ENCODE measurements at regions not wholly inside any gene's neighbourhood (a gene's known extent, or its start where the extent isn't known, plus 50 kb on each side); places are given as distances from the start of the nearest gene placed in this dataset.

- H3K36me3 ChIP-seq (replicated peaks in 1 of 2; ENCODE audit: control insufficient read depth in 1 of 2, insufficient read depth in 2 of 2, low read length in 2 of 2) = no peaks in the 10 kb centered on the region
- Mint-ChIP-seq H3K27me3 (ENCODE audit: low read depth in 3 of 3) (no peaks in the 10 kb centered on the region), H3K36me3 (no peaks in the 10 kb centered on the region), H3K9me3 (peaks cover 0 to 11% (median 3%) of the 10 kb centered on the region in 7 donors), H3K4me3 (no peak overlapping the region), H3K27ac (no peak overlapping the region), H3K4me1 (no peaks in the 10 kb centered on the region)
- no peak for TF ChIP-seq CTCF (IDR thresholded peaks at IDR 0.05)
- no peak for DNase-seq
- H3K4me1 ChIP-seq (ENCODE audit: control insufficient read depth in 1 of 2, insufficient read depth in 2 of 2, low read length in 2 of 2) = no peaks in the 10 kb centered on the region
- H2AFZ ChIP-seq (ENCODE audit: insufficient read depth, low read depth, low read length, poor library complexity, severe bottlenecking) = no peak overlapping the region
- no peaks in the 10 kb centered on the region for H4K20me1 ChIP-seq (ENCODE audit: insufficient read depth, low read length)
- intact Hi-C loops (cut with micrococcal nuclease) = no loop called here
- H3K4me2 ChIP-seq (replicated peaks; ENCODE audit: extremely low read depth, low read length, poor library complexity, severe bottlenecking) = no peak overlapping the region
- no peaks in the 10 kb centered on the region for H3K27me3 ChIP-seq (ENCODE audit: control insufficient read depth in 2 of 2, insufficient read depth in 2 of 2, low read length in 2 of 2)
- no peaks in the 10 kb centered on the region for H3K79me2 ChIP-seq (ENCODE audit: insufficient read depth, low read length)
- no peaks in the 10 kb centered on the region for H3K9me3 ChIP-seq (replicated peaks in 1 of 2; ENCODE audit: control insufficient read depth in 1 of 2, insufficient read depth in 1 of 2, low read length in 2 of 2)
- H3K9ac ChIP-seq (ENCODE audit: insufficient read depth, low read length, poor library complexity, severe bottlenecking) = no peak overlapping the region
- H3K4me3 ChIP-seq (replicated peaks in 1 of 3; ENCODE audit: low read depth in 2 of 3, low read length in 3 of 3) = no peak overlapping the region
- WGBS (ENCODE audit: insufficient coverage) = no CpG with 5 or more reads among the region's 1 CpG
- H3K27ac ChIP-seq (ENCODE audit: low read depth in 1 of 2, low read length in 2 of 2) = no peak overlapping the region
Measured at GRCh38 chr3:162960269-162960668, 1463.7 kb downstream of the OTOL1 start.

- H3K27ac Mint-ChIP-seq = no peak overlapping the region
- no peak for DNase-seq
- H3K27me3 Mint-ChIP-seq (ENCODE audit: low read depth in 3 of 3) = no peaks in the 10 kb centered on the region
- no CpG with 5 or more reads among the region's 1 CpG for WGBS (ENCODE audit: insufficient coverage)
- TF ChIP-seq CTCF (IDR thresholded peaks at IDR 0.05) = no peak
- Histone ChIP-seq H2AFZ (ENCODE audit: insufficient read depth, low read depth, low read length, poor library complexity, severe bottlenecking) (no peak overlapping the region), H3K9ac (ENCODE audit: insufficient read depth, low read length, poor library complexity, severe bottlenecking) (no peak overlapping the region), H3K27ac (ENCODE audit: low read depth in 1 of 2, low read length in 2 of 2) (no peak overlapping the region), H3K4me2 (replicated peaks; ENCODE audit: extremely low read depth, low read length, poor library complexity, severe bottlenecking) (no peak overlapping the region), H4K20me1 (ENCODE audit: insufficient read depth, low read length) (no peaks in the 10 kb centered on the region), H3K36me3 (replicated peaks in 1 of 2; ENCODE audit: control insufficient read depth in 1 of 2, insufficient read depth in 2 of 2, low read length in 2 of 2) (no peaks in the 10 kb centered on the region), H3K4me1 (ENCODE audit: control insufficient read depth in 1 of 2, insufficient read depth in 2 of 2, low read length in 2 of 2) (no peaks in the 10 kb centered on the region), H3K9me3 (replicated peaks in 1 of 2; ENCODE audit: control insufficient read depth in 1 of 2, insufficient read depth in 1 of 2, low read length in 2 of 2) (peaks cover 5 to 8% of the 10 kb centered on the region in 2 donors), H3K27me3 (ENCODE audit: control insufficient read depth in 2 of 2, insufficient read depth in 2 of 2, low read length in 2 of 2) (no peaks in the 10 kb centered on the region), H3K79me2 (ENCODE audit: insufficient read depth, low read length) (no peaks in the 10 kb centered on the region), H3K4me3 (replicated peaks in 1 of 3; ENCODE audit: low read depth in 2 of 3, low read length in 3 of 3) (no peak overlapping the region)
- intact Hi-C loops (cut with micrococcal nuclease) = no loop called here
- no peak overlapping the region for H3K4me3 Mint-ChIP-seq
- no peaks in the 10 kb centered on the region for H3K4me1 Mint-ChIP-seq
- peaks cover 0 to 16% (median 9%) of the 10 kb centered on the region in 7 donors for H3K9me3 Mint-ChIP-seq
- no peaks in the 10 kb centered on the region for H3K36me3 Mint-ChIP-seq
Measured at GRCh38 chr3:162970292-162970691, 1473.7 kb downstream of the OTOL1 start.

Measured in CD14-positive monocyte (primary cell).